GM23338 (cell line): ENCODE measurements at regions not wholly inside any gene's neighbourhood (a gene's known extent, or its start where the extent isn't known, plus 50 kb on each side); places are given as distances from the start of the nearest gene placed in this dataset.

Experiments used
- ATAC-seq: fragments of 200-7000 bp; cut with Tn5 transposase; 3 replicates; pipeline ENCODE4 v1.9.1; 2020
- DNase-seq: peaks from one replicate; pipeline ENCODE4 v3.0.0-alpha.2; 2015; ENCODE audit warnings: low spot score
- H2AFZ ChIP-seq: fragments of 200-600 bp; sonication (generic); 2 replicates; pipeline ENCODE4 v1.8.0; 2016; ENCODE audit warnings: antibody characterized with exemption, mild to moderate bottlenecking, moderate library complexity
- H3F3A ChIP-seq: fragments of 200-600 bp; sonication (generic); replicated peaks from 2 replicates; pipeline ENCODE4 v1.8.0; 2017; ENCODE audit warnings: antibody characterized with exemption, mixed run types, low read depth
- H3K27ac ChIP-seq: fragments of 200-600 bp; sonication (generic); 2 replicates; pipeline ENCODE4 v1.6.1; 2016; ENCODE audit warnings: low read depth
- H3K27me3 ChIP-seq: fragments of 200-600 bp; sonication (generic); 2 replicates; pipeline ENCODE4 v1.8.0; 2016; ENCODE audit warnings: mild to moderate bottlenecking, mixed run types, moderate library complexity; ENCODE audit not compliant: insufficient read depth
- H3K36me3 ChIP-seq: fragments of 200-600 bp; sonication (generic); 2 replicates; pipeline ENCODE4 v1.8.0; 2016; ENCODE audit warnings: mild to moderate bottlenecking; ENCODE audit not compliant: insufficient read depth
- H3K4me1 ChIP-seq: fragments of 200-600 bp; sonication (generic); 2 replicates; pipeline ENCODE4 v1.8.0; 2016; ENCODE audit warnings: mild to moderate bottlenecking, moderate library complexity; ENCODE audit not compliant: insufficient read depth
- H3K4me2 ChIP-seq: fragments of 200-600 bp; sonication (generic); 2 replicates; pipeline ENCODE4 v1.7.1; 2017; ENCODE audit warnings: mixed run types
- H3K4me3 ChIP-seq: fragments of 200-600 bp; sonication (generic); 2 replicates; pipeline ENCODE4 v1.6.1; 2016; ENCODE audit warnings: mixed run types
- H3K79me2 ChIP-seq: fragments of 200-600 bp; sonication (generic); replicated peaks from 2 replicates; pipeline ENCODE4 v1.8.0; 2017; ENCODE audit warnings: mild to moderate bottlenecking; ENCODE audit not compliant: insufficient read depth
- H3K9me2 ChIP-seq: fragments of 200-600 bp; sonication (generic); 2 replicates; pipeline ENCODE4 v1.8.0; 2017; ENCODE audit not compliant: insufficient read depth
- H4K20me1 ChIP-seq: fragments of 200-600 bp; sonication (generic); replicated peaks from 2 replicates; pipeline ENCODE4 v1.8.0; 2017; ENCODE audit warnings: mild to moderate bottlenecking; ENCODE audit not compliant: insufficient read depth
- H3K27ac Mint-ChIP-seq: 2 replicates; pipeline ENCODE4 v1.8.0; 2020; ENCODE audit warnings: inconsistent platforms, mild to moderate bottlenecking, moderate library complexity, mixed read lengths
- H3K27me3 Mint-ChIP-seq: 3 replicates; pipeline ENCODE4 v1.8.0; 2022; ENCODE audit warnings: low read depth, mild to moderate bottlenecking, moderate library complexity, mixed read lengths, inconsistent platforms; ENCODE audit not compliant: insufficient read depth, poor library complexity
- H3K36me3 Mint-ChIP-seq: 3 replicates; pipeline ENCODE4 v1.8.0; 2021; ENCODE audit warnings: low read depth, mild to moderate bottlenecking, inconsistent platforms, moderate library complexity, mixed read lengths
- H3K4me1 Mint-ChIP-seq: 3 replicates; pipeline ENCODE4 v1.8.0; 2020; ENCODE audit warnings: mild to moderate bottlenecking, inconsistent platforms, mixed read lengths
- H3K4me3 Mint-ChIP-seq: 3 replicates; pipeline ENCODE4 v1.8.0; 2021; ENCODE audit warnings: moderate library complexity, mild to moderate bottlenecking, inconsistent platforms, mixed read lengths
- H3K9me3 Mint-ChIP-seq: 3 replicates; pipeline ENCODE4 v1.8.0; 2020; ENCODE audit warnings: moderate library complexity, mild to moderate bottlenecking, inconsistent platforms, mixed read lengths
- CTCF ChIP-seq, 2 experiments: fragments of 200-600 bp in 1 of 2; sonication (generic) in 1 of 2; conservative IDR thresholded peaks; 2 replicates each; pipeline versions ENCODE4 v1.5.1 to v1.6.1; 2016 to 2017; ENCODE audit warnings: antibody characterized with exemption in 2 of 2, low read depth in 2 of 2, mild to moderate bottlenecking in 2 of 2, moderate library complexity in 1 of 2
- EZH2 ChIP-seq: fragments of 200-600 bp; sonication (generic); IDR thresholded peaks from one replicate; pipeline ENCODE4 v1.8.0; 2017; ENCODE audit warnings: antibody characterized with exemption, mild to moderate bottlenecking, low read depth; ENCODE audit not compliant: unreplicated experiment
- EZH2phosphoT487 ChIP-seq: fragments of 200-600 bp; sonication (generic); IDR thresholded peaks from one replicate; pipeline ENCODE4 v1.8.1; 2018; ENCODE audit warnings: antibody characterized with exemption; ENCODE audit not compliant: unreplicated experiment
- NANOG ChIP-seq: IDR thresholded peaks from 2 replicates; pipeline ENCODE4 v1.6.1; 2016; ENCODE audit warnings: antibody characterized with exemption, borderline replicate concordance
- ZNF114 ChIP-seq: fragments of 250-450 bp; sonication (Bioruptor Pico); IDR thresholded peaks from 2 replicates; pipeline ENCODE4 v1.5.0; 2020; ENCODE audit warnings: mild to moderate bottlenecking, moderate library complexity
- ZNF462 ChIP-seq: fragments of 250-450 bp; sonication (Bioruptor Pico); IDR thresholded peaks from 2 replicates; pipeline ENCODE4 v1.5.0; 2020; ENCODE audit warnings: mild to moderate bottlenecking, moderate library complexity

- no peak for TF ChIP-seq ZNF462 (CRISPR knock-in tag)
- no peak for TF ChIP-seq EZH2
Observed at GRCh38 chr11:122563761-122564160, 91.8 kb upstream of the UBASH3B start (continued).

GRCh38 chr11:122559734-122560382, 95.7 kb upstream of the UBASH3B start:
- Histone ChIP-seq H3K9me2 (0 out of 2 replicates have a peak, but pooled peaks cover 6% of the 10 kb centered on the region), H3K4me3 (peak overlapping the region; percentile 58), H3K4me2 (peak overlapping the region; percentile 69), H3F3A (0 out of 2 replicates have a peak, but pooled peaks cover 3% of the 10 kb centered on the region), H3K36me3 (no peaks in the 10 kb centered on the region; the same call in 1 of the 2 replicates), H4K20me1 (no peaks in the 10 kb centered on the region), H3K27ac (no peak overlapping the region), H3K4me1 (no peaks in the 10 kb centered on the region; the same call in 1 of the 2 replicates), H3K79me2 (no peaks in the 10 kb centered on the region), H2AFZ (no peak overlapping the region), H3K27me3 (peaks cover 7% of the 10 kb centered on the region; the same call in 1 of the 2 replicates)
- Mint-ChIP-seq H3K27ac (no peak overlapping the region; the same call in 1 of the 2 replicates), H3K4me3 (peak overlapping the region; percentile 75), H3K4me1 (peaks cover 4% of the 10 kb centered on the region; the same call in 1 of the 3 replicates), H3K36me3 (no peaks in the 10 kb centered on the region; the same call in 2 of the 3 replicates), H3K9me3 (peaks cover 10% of the 10 kb centered on the region; the same call in 2 of the 3 replicates), H3K27me3 (peaks cover 8% of the 10 kb centered on the region)
- peak; percentile 84 for DNase-seq
- peak; percentile 86 for ATAC-seq
- TF ChIP-seq ZNF462 (CRISPR knock-in tag) (no peak), EZH2phosphoT487 (no peak), CTCF (conservative IDR thresholded peaks at IDR 0.05; ENCODE audit: low read depth in 2 of 2) (peak in 1 of 2 experiments; percentile 16; a peak in 1 of 4 replicates), ZNF114 (CRISPR knock-in tag) (no peak), NANOG (0 out of 2 replicates have a peak, but pooled peaks have one; percentile 6)
